Retinal pigment epithelial cell (primary cell): ENCODE measurements at regions not wholly inside any gene's neighbourhood (a gene's known extent, or its start where the extent isn't known, plus 50 kb on each side); places are given as distances from the start of the nearest gene placed in this dataset.

ENCODE experiments used
- DNase-seq: peaks from one replicate; pipeline ENCODE4 v3.0.0-alpha.2; 2010; ENCODE audit warnings: low read depth
- H3K4me3 ChIP-seq: 2 replicates; pipeline ENCODE4 v1.5.1; 2011; ENCODE audit warnings: mild to moderate bottlenecking, low read length, control low read depth, moderate library complexity
- TF ChIP-seq, protein P1 (sequence below): conservative IDR thresholded peaks from 2 replicates; pipeline ENCODE4 v1.5.1; 2011; ENCODE audit warnings: low read depth, low read length, control low read depth, inconsistent platforms

DNA sequence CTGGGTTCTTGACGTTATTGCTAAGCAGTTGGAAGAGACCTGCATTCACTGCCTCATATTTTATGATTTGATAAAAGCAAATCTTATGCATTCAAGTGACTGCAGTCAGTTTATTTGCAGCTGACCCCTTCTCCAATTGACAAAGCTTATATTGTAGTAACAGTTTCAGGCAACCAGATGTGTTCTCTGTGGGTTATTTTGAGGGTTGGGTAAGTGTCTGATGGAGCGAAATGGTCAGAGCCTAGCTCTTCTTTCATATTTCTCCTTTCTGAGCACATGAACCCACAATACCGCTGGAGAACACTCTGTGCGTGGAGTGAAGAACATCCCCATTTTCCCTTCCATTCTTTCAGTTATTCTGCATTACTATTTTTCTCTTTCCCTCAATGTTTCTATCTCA lies 125.8 kb upstream of the KCNH8 start:
- H3K4me3 ChIP-seq = no peak overlapping the region
- TF ChIP-seq, protein P1, sequence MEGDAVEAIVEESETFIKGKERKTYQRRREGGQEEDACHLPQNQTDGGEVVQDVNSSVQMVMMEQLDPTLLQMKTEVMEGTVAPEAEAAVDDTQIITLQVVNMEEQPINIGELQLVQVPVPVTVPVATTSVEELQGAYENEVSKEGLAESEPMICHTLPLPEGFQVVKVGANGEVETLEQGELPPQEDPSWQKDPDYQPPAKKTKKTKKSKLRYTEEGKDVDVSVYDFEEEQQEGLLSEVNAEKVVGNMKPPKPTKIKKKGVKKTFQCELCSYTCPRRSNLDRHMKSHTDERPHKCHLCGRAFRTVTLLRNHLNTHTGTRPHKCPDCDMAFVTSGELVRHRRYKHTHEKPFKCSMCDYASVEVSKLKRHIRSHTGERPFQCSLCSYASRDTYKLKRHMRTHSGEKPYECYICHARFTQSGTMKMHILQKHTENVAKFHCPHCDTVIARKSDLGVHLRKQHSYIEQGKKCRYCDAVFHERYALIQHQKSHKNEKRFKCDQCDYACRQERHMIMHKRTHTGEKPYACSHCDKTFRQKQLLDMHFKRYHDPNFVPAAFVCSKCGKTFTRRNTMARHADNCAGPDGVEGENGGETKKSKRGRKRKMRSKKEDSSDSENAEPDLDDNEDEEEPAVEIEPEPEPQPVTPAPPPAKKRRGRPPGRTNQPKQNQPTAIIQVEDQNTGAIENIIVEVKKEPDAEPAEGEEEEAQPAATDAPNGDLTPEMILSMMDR = no peak
- DNase-seq = no peak

DNA sequence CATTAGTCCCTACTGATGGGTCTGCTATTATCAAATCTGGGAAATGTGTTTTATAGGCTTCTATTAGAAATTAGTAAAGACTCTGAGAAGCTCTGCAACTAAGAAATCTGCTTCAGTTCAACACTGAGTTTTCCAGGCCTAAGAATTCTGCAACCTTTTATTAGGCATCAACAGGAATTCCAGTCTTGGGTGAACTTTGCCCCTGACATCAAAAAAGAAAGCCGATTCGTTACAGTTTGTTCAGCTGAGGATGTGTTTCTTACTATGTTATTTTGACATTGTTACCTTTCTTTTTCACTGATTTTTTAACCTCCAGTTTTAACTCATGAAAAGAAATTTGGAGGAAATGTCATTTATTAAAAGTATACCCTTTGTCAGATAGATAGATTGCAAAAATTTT lies 131.5 kb upstream of the KCNH8 start:
- TF ChIP-seq, protein P1 = no peak
- DNase-seq = no peak
- no peak overlapping the region for H3K4me3 ChIP-seq

DNA sequence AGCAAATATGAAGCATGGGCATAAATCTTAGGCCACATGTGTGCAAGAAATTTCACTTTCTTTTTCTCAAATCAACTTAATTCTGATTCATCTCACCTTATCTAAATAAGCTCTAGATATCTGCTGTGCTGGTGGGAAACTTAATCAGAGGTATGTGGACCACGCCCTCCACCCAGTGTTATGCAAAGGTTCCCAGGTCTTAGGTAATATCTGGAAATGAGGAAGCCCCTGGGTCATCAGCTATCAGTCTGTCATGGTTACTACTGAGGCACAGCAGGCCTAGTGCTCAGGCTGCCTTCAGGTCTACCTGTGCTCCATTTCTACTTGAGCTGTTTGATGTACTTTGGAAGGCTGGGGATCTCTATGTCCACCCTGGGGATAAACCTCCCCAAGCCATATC lies 134.4 kb upstream of the KCNH8 start:
- TF ChIP-seq, protein P1 = no peak
- no peak for DNase-seq
- no peak overlapping the region for H3K4me3 ChIP-seq

DNA sequence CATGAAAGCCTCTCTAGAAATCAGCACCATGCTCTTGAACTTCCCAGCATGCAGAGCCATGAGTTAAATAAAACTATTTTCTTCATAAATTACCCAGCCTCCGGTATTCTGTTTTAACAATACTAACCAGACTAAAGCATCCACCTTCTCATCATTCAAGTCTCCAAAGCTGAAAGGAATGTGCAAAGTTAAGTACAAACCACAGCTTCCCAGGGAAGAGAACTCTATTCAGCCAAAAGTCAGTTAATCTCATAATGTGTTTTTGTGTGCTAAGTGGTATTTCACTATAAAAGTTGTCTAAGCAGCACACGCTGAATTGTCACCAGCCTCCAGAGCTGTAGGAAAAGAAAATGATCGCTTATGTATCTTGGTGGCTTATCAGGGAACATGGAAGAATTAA lies 135.5 kb upstream of the KCNH8 start:
- TF ChIP-seq, protein P1 = no peak
- H3K4me3 ChIP-seq = no peak overlapping the region
- DNase-seq = peak; percentile 27

DNA sequence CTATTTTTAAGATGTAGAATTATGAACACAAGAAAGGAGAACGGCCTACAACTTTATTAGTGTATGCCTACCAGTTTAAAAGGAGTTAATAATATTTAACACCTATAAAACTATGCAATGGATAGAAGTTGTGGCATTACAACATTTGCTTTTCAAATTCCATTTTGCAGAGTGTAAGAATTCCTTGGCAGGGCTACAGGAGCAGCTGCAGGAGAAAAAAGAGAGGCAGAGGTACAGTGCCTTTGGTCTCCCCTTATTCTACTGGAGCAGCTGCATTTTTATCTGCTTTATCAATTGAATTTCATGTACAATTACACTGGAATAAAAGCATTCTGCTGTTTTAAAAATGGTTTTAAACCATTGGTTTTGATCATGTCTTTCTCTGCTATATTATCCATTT lies 145.7 kb upstream of the KCNH8 start:
- TF ChIP-seq, protein P1 = no peak
- no peak overlapping the region for H3K4me3 ChIP-seq
- no peak for DNase-seq

DNA sequence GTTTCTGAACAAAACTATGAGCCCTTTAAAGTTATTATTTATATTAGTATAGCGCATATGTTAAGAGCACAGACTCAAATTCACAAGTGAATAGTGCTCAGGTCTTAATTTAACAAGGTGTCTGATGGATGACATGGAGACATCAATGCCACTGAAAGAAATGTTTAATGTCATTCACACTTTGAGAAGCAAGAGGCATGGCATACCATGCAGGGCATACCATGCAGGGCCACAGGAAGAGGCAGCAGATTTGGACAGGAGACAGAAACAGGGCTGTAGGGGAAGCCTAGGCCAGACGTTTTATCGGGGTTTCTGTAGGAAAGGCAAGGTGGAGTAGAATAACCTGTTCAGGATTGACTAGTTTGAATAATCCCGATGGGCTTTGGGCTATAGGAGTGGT lies 150.2 kb upstream of the KCNH8 start:
- TF ChIP-seq, protein P1 = no peak
- H3K4me3 ChIP-seq = no peak overlapping the region
- no peak for DNase-seq

DNA sequence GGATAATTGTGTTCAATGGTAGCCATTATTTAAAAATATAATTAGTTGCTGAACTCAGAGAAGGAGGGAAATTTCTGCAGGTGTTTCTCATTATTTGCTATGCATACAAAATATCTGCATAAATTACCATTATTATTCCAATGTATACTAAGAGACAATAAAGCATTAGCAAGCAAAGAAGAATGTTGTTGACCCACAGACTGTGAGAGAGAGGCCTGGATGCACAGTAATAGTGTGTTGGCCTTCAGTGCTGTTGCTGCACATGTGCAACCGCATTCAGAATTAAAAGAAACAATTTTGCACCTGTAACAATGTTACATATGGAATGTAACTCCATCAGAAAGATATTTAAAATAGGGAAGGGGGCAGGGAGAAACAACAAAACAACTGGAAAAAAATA lies 155.6 kb upstream of the KCNH8 start:
- no peak for DNase-seq
- TF ChIP-seq, protein P1 = no peak
- no peak overlapping the region for H3K4me3 ChIP-seq
